ENCODE measurements at regions not wholly inside any gene's neighbourhood (a gene's known extent, or its start where the extent isn't known, plus 50 kb on each side); places are given as distances from the start of the nearest gene placed in this dataset.

GRCh38 chr13:97658556-97658955, 224.6 kb downstream of the RAP2A start:
- TF ChIP-seq CTCF (IDR thresholded peaks at IDR 0.05) (no peak), POLR2A (IDR thresholded peaks at IDR 0.05) (no peak)

All from esophagus squamous epithelium (tissue), 4 donors.